T-cell (primary cell): ENCODE measurements at regions not wholly inside any gene's neighbourhood (a gene's known extent, or its start where the extent isn't known, plus 50 kb on each side); places are given as distances from the start of the nearest gene placed in this dataset.
"Not testable (repeated sequence)": the region's sequence is repeated elsewhere in the genome, so short reads cannot be mapped to it uniquely, and the experiment has no call there.

Source experiments
- ATAC-seq, 4 experiments: fragments of 200-7000 bp in 3 of 4; fragments of 150-1000 bp in 1 of 4; cut with Tn5 transposase; replicated peaks in 1 of 4; 1 replicate in 3 of 4; 2 replicates in 1 of 4; pipeline ENCODE4 v1.10.0; 2021; ENCODE audit warnings: moderate library complexity in 3 of 4, mild to moderate bottlenecking in 2 of 4, moderate number of reproducible peaks in 1 of 4
- CTCF ChIA-PET, 2 donors: fragments of 300-600 bp; sonication (Branson Sonifier 250); formaldehyde crosslinking; loops; one replicate each; lab custom pipeline; 2022; ENCODE audit warnings: antibody characterized with exemption in 2 of 2; lab: Charles Lee
- POLR2A ChIA-PET, 2 donors: fragments of 300-600 bp; sonication (Branson Sonifier 250); formaldehyde crosslinking; loops; one replicate each; lab custom pipeline; 2022; ENCODE audit warnings: antibody characterized with exemption in 2 of 2; lab: Charles Lee
- DNase-seq, 35 experiments: peaks; one replicate each; pipeline versions ENCODE4 v3.0.0 to v3.0.0-alpha.2; 2013 to 2023
- H3K27ac ChIP-seq: one replicate; pipeline ENCODE4 v1.5.1; 2013; ENCODE audit warnings: low read length
- H3K27me3 ChIP-seq, 2 experiments: replicated peaks in 1 of 2; 1 replicate in 1 of 2; 2 replicates in 1 of 2; pipeline versions ENCODE4 v1.6.1 to v1.7.0; 2013; ENCODE audit warnings: low read length in 1 of 2, mixed read lengths in 1 of 2; ENCODE audit not compliant: control insufficient read depth in 2 of 2, insufficient read depth in 2 of 2; ENCODE audit errors: extremely low read depth in 1 of 2
- H3K36me3 ChIP-seq, 2 donors: 1 replicate in 1 of 2; 2 replicates in 1 of 2; pipeline versions ENCODE4 v1.6.1 to v1.7.0; 2013; ENCODE audit warnings: low read length in 1 of 2; ENCODE audit not compliant: control insufficient read depth in 2 of 2, insufficient read depth in 1 of 2; ENCODE audit errors: extremely low read depth in 1 of 2
- H3K4me1 ChIP-seq, 2 experiments: 1 replicate in 1 of 2; 2 replicates in 1 of 2; pipeline versions ENCODE4 v1.6.1 to v1.7.0; 2013; ENCODE audit warnings: low read length in 2 of 2, mixed read lengths in 1 of 2; ENCODE audit not compliant: insufficient read depth in 2 of 2, control insufficient read depth in 1 of 2; ENCODE audit errors: extremely low read depth in 1 of 2
- H3K4me3 ChIP-seq, 2 donors: 1 replicate in 1 of 2; 2 replicates in 1 of 2; pipeline versions ENCODE4 v1.5.1 to v1.7.0; 2013; ENCODE audit warnings: mild to moderate bottlenecking in 2 of 2, low read length in 1 of 2, moderate library complexity in 1 of 2; ENCODE audit not compliant: control insufficient read depth in 1 of 2; ENCODE audit errors: extremely low read depth in 1 of 2
- H3K9me3 ChIP-seq: 2 replicates; pipeline ENCODE4 v1.7.0; 2013
- H3K27ac Mint-ChIP-seq, 2 donors: one replicate each; pipeline ENCODE4 v1.8.0; 2020 to 2021; ENCODE audit warnings: mild to moderate bottlenecking in 2 of 2, mixed read lengths in 2 of 2
- H3K27me3 Mint-ChIP-seq, 2 donors: one replicate each; pipeline ENCODE4 v1.8.0; 2021 to 2022; ENCODE audit warnings: mixed read lengths in 2 of 2
- H3K36me3 Mint-ChIP-seq: one replicate; pipeline ENCODE4 v1.8.0; 2021; ENCODE audit warnings: mixed read lengths
- H3K4me1 Mint-ChIP-seq, 3 donors: one replicate each; pipeline ENCODE4 v1.8.0; 2020 to 2022; ENCODE audit warnings: mixed read lengths in 3 of 3, mild to moderate bottlenecking in 1 of 3
- H3K4me3 Mint-ChIP-seq, 3 donors: one replicate each; pipeline ENCODE4 v1.8.0; 2020 to 2022; ENCODE audit warnings: mild to moderate bottlenecking in 3 of 3, mixed read lengths in 3 of 3, moderate library complexity in 3 of 3
- H3K9me3 Mint-ChIP-seq, 3 donors: one replicate each; pipeline ENCODE4 v1.8.0; 2020 to 2022; ENCODE audit warnings: mixed read lengths in 3 of 3
- WGBS: methylation state at CpG from one replicate; pipeline ENCODE4 v1.1.5; 2013; ENCODE audit warnings: missing lambda C conversion rate; ENCODE audit not compliant: insufficient coverage; 5-methylcytosine and 5-hydroxymethylcytosine counted together

DNA sequence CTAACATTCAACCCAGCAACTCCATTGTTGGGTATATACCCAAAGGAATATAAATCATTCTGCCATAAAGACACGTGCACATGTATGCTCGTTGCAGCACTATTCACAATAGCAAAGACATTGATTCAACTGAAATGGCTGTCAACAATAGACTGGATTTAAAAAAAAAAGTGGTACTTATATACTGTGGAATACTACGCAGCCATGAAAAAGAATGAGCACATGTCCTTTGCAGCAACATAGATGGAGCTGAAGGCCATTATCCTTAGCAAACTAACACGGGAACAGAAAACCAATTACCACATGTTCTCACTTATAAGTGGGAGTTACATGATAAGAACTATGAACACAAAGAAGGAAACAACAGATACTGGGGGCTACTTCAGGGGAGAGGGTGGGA lies 74.0 kb upstream of the FMNL2 start:
- Mint-ChIP-seq H3K36me3 (no peaks in the 10 kb centered on the region), H3K4me1 (no peaks in the 10 kb centered on the region), H3K27me3 (peaks cover 11 to 25% of the 10 kb centered on the region in 2 donors), H3K4me3 (no peak overlapping the region), H3K9me3 (peaks cover 3 to 7% (median 5%) of the 10 kb centered on the region in 3 donors), H3K27ac (no peak overlapping the region)
- CTCF ChIA-PET, result no interaction called here
- Histone ChIP-seq H3K36me3 (no peaks in the 10 kb centered on the region), H3K4me1 (no peaks in the 10 kb centered on the region), H3K27me3 (peaks cover 0 to 9% of the 10 kb centered on the region in 2 experiments), H3K27ac (no peak overlapping the region), H3K4me3 (no peak overlapping the region), H3K9me3 (no peaks in the 10 kb centered on the region)
- DNase-seq (no peak), ATAC-seq (no peak)
- WGBS, result no CpG with 5 or more reads among the region's 4 CpGs
- POLR2A ChIA-PET, result no interaction called here

DNA sequence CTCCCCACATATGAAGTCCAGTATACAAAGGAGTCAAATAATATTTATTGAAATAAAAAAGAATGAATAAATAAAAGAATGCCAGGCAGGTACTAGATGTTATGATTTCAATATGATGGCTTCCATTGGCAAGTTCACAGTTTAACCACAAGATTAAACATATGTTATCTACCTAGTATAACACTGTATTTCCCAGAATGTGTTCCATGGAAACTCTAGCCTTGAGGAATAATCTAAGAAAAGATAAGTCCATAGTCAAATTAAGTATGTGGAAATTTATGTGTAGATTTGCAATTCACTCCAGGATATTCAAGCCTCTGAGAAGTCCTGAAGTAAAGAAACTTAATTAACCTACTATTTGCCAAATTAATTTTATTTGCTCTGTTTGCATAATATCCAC lies 71.1 kb upstream of the FMNL2 start:
- H3K27me3 Mint-ChIP-seq, result peaks cover 6 to 11% of the 10 kb centered on the region in 2 donors
- CTCF ChIA-PET, result interaction anchor here in 1 of 2 donors (0.6 kb wide), 1 partner anchor 23 kb away, joined by 3 read pairs; no protein-coding TSS in a partner anchor
- H3K9me3 ChIP-seq, result no peaks in the 10 kb centered on the region
- no peaks in the 10 kb centered on the region for H3K4me1 Mint-ChIP-seq
- no peaks in the 10 kb centered on the region for H3K36me3 Mint-ChIP-seq
- peaks cover 5 to 14% (median 7%) of the 10 kb centered on the region in 3 donors for H3K9me3 Mint-ChIP-seq
- no peaks in the 10 kb centered on the region for H3K4me1 ChIP-seq
- DNase-seq (no peak), ATAC-seq (no peak)
- no peak overlapping the region for H3K27ac Mint-ChIP-seq
- H3K27me3 ChIP-seq, result no peaks in the 10 kb centered on the region
- H3K4me3 ChIP-seq, result no peak overlapping the region
- H3K27ac ChIP-seq, result no peak overlapping the region
- POLR2A ChIA-PET, result no interaction called here
- no peaks in the 10 kb centered on the region for H3K36me3 ChIP-seq
- H3K4me3 Mint-ChIP-seq, result no peak overlapping the region

DNA sequence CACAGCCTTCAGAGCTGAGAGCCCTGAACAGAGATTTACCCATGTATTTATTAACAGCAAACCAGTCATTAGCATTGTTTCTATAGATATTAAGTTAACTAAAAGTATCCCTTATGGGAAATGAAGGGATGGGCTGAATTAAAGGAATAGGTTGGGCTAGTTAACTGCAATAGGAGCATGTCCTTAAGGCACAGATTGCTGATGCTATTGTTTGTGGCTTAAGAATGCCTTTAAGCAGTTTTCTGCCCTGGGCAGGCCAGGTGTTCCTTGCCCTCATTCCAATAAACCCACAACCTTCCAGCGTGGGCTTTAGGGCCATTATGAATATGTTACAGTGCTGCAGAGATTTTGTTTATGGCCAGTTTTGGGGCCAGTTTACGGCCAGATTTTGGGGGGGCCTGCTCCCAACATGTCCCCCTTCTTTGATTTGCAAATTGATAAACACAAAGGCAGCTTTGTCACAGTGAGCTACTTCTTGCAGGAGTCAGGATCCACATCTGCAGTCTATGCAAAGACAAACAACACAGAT lies 61.2 kb upstream of the FMNL2 start:
- H3K36me3 ChIP-seq, H3K4me1 ChIP-seq, POLR2A ChIA-PET, H3K27ac ChIP-seq, H3K4me3 Mint-ChIP-seq, H3K27me3 Mint-ChIP-seq, H3K9me3 ChIP-seq, H3K27me3 ChIP-seq, H3K27ac Mint-ChIP-seq, H3K4me1 Mint-ChIP-seq, H3K36me3 Mint-ChIP-seq, H3K4me3 ChIP-seq, DNase-seq, ATAC-seq: not testable (repeated sequence)
- CTCF ChIA-PET, result interaction anchor here in 1 of 2 donors (1.0 kb wide), 1 partner anchor 14 kb away, joined by 3 read pairs; no protein-coding TSS in a partner anchor
- peaks cover 4 to 36% (median 27%) of the 10 kb centered on the region in 3 donors for H3K9me3 Mint-ChIP-seq
- WGBS, result 100% methylated on average over 1 of the region's 2 CpGs

DNA sequence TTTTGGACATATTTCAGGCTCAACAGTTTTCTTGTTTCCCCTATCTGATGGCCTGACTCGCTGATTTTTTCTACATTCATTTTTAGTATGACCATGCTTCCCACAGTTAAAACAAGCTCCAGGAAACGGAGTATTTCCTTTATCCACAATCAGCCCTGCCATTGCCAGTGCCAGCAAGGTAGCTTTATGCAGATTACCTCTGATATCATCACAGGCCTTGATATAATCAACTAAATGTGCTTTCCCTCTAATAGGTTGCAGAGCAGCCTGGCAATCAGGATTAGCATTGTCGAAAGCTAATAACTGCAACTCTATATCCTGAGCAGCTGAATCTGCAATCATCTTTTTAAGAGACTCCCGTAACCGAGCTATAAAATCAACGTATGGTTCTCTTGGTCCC lies 57.1 kb upstream of the FMNL2 start:
- WGBS, result 64% methylated on average over 4 of the region's 6 CpGs
- H3K27ac ChIP-seq, H3K4me1 Mint-ChIP-seq, H3K36me3 ChIP-seq, H3K27ac Mint-ChIP-seq, H3K4me3 ChIP-seq, H3K36me3 Mint-ChIP-seq, H3K9me3 ChIP-seq, DNase-seq, ATAC-seq, H3K27me3 ChIP-seq, H3K4me1 ChIP-seq, POLR2A ChIA-PET, H3K27me3 Mint-ChIP-seq, H3K4me3 Mint-ChIP-seq: not testable (repeated sequence)
- peaks cover 6 to 29% (median 21%) of the 10 kb centered on the region in 3 donors for H3K9me3 Mint-ChIP-seq
- CTCF ChIA-PET, result interaction anchor here in 1 of 2 donors (0.5 kb wide), 1 partner anchor 29 kb away, joined by 5 read pairs; no protein-coding TSS in a partner anchor

DNA sequence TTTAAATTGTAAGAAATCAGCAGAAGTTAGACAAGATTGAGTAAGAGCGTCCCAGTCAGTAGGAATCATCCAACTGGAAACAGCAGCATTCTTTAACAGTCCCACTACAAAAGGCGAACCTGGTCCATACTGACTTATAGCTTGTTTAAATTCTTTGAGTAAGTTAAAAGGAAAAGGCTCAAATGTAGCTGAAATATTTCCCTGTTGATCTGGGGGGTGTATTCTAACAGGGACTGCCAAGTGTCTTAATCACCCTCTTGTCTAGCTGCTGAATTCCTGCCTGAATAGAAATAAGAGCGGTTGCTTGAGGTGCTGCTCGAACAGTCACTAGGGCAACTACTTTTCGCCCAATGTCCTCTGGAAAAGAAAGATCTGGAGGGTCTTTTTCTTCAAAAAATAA lies 56.4 kb upstream of the FMNL2 start:
- no peaks in the 10 kb centered on the region for H3K36me3 ChIP-seq
- Mint-ChIP-seq H3K9me3 (peaks cover 4 to 23% (median 15%) of the 10 kb centered on the region in 3 donors), H3K27me3 (peaks cover 3 to 7% of the 10 kb centered on the region in 2 donors), H3K4me3 (no peak overlapping the region), H3K4me1 (no peaks in the 10 kb centered on the region), H3K36me3 (no peaks in the 10 kb centered on the region), H3K27ac (no peak overlapping the region)
- H3K4me1 ChIP-seq, result no peaks in the 10 kb centered on the region
- ChIA-PET POLR2A (no interaction called here), CTCF (interaction anchor here in 1 of 2 donors (0.5 kb wide), 1 partner anchor 28 kb away, joined by 5 read pairs; no protein-coding TSS in a partner anchor)
- ATAC-seq (no peak), DNase-seq (no peak)
- H3K27ac ChIP-seq, result no peak overlapping the region
- H3K4me3 ChIP-seq, result no peak overlapping the region
- no peaks in the 10 kb centered on the region for H3K27me3 ChIP-seq
- WGBS, result 81% methylated on average over 3 of the region's 5 CpGs
- H3K9me3 ChIP-seq, result no peaks in the 10 kb centered on the region

DNA sequence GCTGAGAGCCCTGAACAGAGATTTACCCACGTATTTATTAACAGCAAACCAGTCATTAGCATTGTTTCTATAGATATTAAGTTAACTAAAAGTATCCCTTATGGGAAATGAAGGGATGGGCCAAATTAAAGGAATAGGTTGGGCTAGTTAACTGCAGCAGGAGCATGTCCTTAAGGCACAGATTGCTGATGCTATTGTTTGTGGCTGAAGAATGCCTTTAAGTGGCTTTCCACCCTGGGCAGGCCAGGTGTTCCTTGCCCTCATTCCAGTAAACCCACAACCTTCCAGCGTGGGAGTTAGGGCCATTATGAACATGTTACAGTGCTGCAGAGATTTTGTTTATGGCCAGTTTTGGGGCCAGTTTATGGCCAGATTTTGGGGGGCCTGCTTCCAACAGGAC lies 55.6 kb upstream of the FMNL2 start:
- H3K4me1 Mint-ChIP-seq, H3K9me3 ChIP-seq, H3K4me1 ChIP-seq, H3K27me3 Mint-ChIP-seq, ATAC-seq, H3K4me3 ChIP-seq, H3K27me3 ChIP-seq, DNase-seq, CTCF ChIA-PET, H3K36me3 ChIP-seq, H3K36me3 Mint-ChIP-seq, H3K27ac ChIP-seq, H3K4me3 Mint-ChIP-seq, POLR2A ChIA-PET, H3K27ac Mint-ChIP-seq: not testable (repeated sequence)
- peaks cover 4 to 17% (median 10%) of the 10 kb centered on the region in 3 donors for H3K9me3 Mint-ChIP-seq
- no CpG with 5 or more reads among the region's 2 CpGs for WGBS

DNA sequence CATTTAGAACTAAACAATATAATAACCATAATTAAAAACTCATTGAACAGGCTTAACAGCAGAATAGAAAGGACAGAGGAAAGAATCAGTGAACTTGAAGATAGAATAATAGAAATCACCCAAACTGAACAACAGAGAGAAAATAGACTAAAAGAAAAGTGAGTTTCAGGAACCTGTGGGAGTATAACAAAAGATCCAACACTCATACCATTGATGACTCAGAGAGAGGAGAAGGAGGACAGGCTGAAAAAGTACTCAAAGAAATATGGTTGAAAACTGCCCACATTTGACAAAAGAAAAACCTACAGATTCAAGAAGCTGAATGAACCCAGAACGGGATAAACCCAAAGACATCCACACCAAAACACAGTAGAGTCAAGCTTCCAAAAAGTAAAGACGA lies 54.2 kb upstream of the FMNL2 start:
- ATAC-seq (no peak), DNase-seq (no peak)
- ChIA-PET POLR2A (no interaction called here), CTCF (no interaction called here)
- H3K4me1 ChIP-seq, result no peaks in the 10 kb centered on the region
- no peak overlapping the region for H3K27ac ChIP-seq
- no peak overlapping the region for H3K4me3 ChIP-seq
- H3K9me3 ChIP-seq, result no peaks in the 10 kb centered on the region
- no peaks in the 10 kb centered on the region for H3K4me1 Mint-ChIP-seq
- H3K9me3 Mint-ChIP-seq, result peaks cover 0 to 10% (median 4%) of the 10 kb centered on the region in 3 donors
- H3K27me3 ChIP-seq, result no peaks in the 10 kb centered on the region
- H3K27me3 Mint-ChIP-seq, result peaks cover 3 to 12% of the 10 kb centered on the region in 2 donors
- H3K27ac Mint-ChIP-seq, result no peak overlapping the region
- no CpG with 5 or more reads among the region's 2 CpGs for WGBS
- H3K36me3 ChIP-seq, result no peaks in the 10 kb centered on the region
- no peaks in the 10 kb centered on the region for H3K36me3 Mint-ChIP-seq
- H3K4me3 Mint-ChIP-seq, result no peak overlapping the region
